IPS-18c (cell line): ENCODE measurements at regions not wholly inside any gene's neighbourhood (a gene's known extent, or its start where the extent isn't known, plus 50 kb on each side); places are given as distances from the start of the nearest gene placed in this dataset.

ENCODE experiments used
- H3K4me3 ChIP-seq: 2 replicates; pipeline ENCODE4 v1.7.0; 2013; ENCODE audit warnings: low read depth, mild to moderate bottlenecking, low read length, moderate library complexity; ENCODE audit not compliant: insufficient read depth
- H3K9me3 ChIP-seq: one replicate; pipeline ENCODE4 v1.6.1; 2013; ENCODE audit warnings: mild to moderate bottlenecking, low read length, moderate library complexity; ENCODE audit not compliant: control insufficient read depth, insufficient read depth

GRCh38 chr16:55118701-55119260, 188.1 kb downstream of the IRX5 start:
- Histone ChIP-seq H3K9me3 (no peaks in the 10 kb centered on the region), H3K4me3 (no peak overlapping the region)

- Histone ChIP-seq H3K9me3 (no peaks in the 10 kb centered on the region), H3K4me3 (no peak overlapping the region)
Observed at GRCh38 chr16:55120408-55120807, 189.7 kb downstream of the IRX5 start.

GRCh38 chr16:55120826-55121225, 190.2 kb downstream of the IRX5 start:
- Histone ChIP-seq H3K4me3 (no peak overlapping the region), H3K9me3 (no peaks in the 10 kb centered on the region)

- Histone ChIP-seq H3K4me3 (no peak overlapping the region), H3K9me3 (no peaks in the 10 kb centered on the region)
Observed at GRCh38 chr16:55123652-55124051, 193.0 kb downstream of the IRX5 start.

- no peak overlapping the region for H3K4me3 ChIP-seq
- no peaks in the 10 kb centered on the region for H3K9me3 ChIP-seq
Observed at GRCh38 chr16:55125818-55126385, 195.2 kb downstream of the IRX5 start.

- H3K4me3 ChIP-seq: no peak overlapping the region
- H3K9me3 ChIP-seq: no peaks in the 10 kb centered on the region
Observed at GRCh38 chr16:55126456-55126855, 195.8 kb downstream of the IRX5 start.

GRCh38 chr16:55130456-55130855, 193.5 kb upstream of the IRX6 start:
- no peaks in the 10 kb centered on the region for H3K9me3 ChIP-seq
- no peak overlapping the region for H3K4me3 ChIP-seq

- Histone ChIP-seq H3K4me3 (no peak overlapping the region), H3K9me3 (no peaks in the 10 kb centered on the region)
Observed at GRCh38 chr16:55130911-55131310, 193.1 kb upstream of the IRX6 start.

- Histone ChIP-seq H3K4me3 (no peak overlapping the region), H3K9me3 (no peaks in the 10 kb centered on the region)
Observed at GRCh38 chr16:55133654-55134053, 190.3 kb upstream of the IRX6 start.

GRCh38 chr16:55136356-55137150, 187.4 kb upstream of the IRX6 start:
- H3K9me3 ChIP-seq: no peaks in the 10 kb centered on the region
- no peak overlapping the region for H3K4me3 ChIP-seq

GRCh38 chr16:55138298-55138697, 185.7 kb upstream of the IRX6 start:
- H3K4me3 ChIP-seq: no peak overlapping the region
- no peaks in the 10 kb centered on the region for H3K9me3 ChIP-seq

- Histone ChIP-seq H3K4me3 (no peak overlapping the region; the same call in 1 of the 2 replicates), H3K9me3 (no peaks in the 10 kb centered on the region)
Observed at GRCh38 chr16:55142405-55142804, 181.6 kb upstream of the IRX6 start.

- Histone ChIP-seq H3K9me3 (no peaks in the 10 kb centered on the region), H3K4me3 (no peak overlapping the region)
Observed at GRCh38 chr16:55144651-55145050, 179.4 kb upstream of the IRX6 start.

GRCh38 chr16:55145771-55146603, 178.0 kb upstream of the IRX6 start:
- Histone ChIP-seq H3K4me3 (no peak overlapping the region), H3K9me3 (no peaks in the 10 kb centered on the region)

GRCh38 chr16:55146966-55147365, 177.0 kb upstream of the IRX6 start:
- no peak overlapping the region for H3K4me3 ChIP-seq
- no peaks in the 10 kb centered on the region for H3K9me3 ChIP-seq

GRCh38 chr16:55147396-55147795, 176.6 kb upstream of the IRX6 start:
- Histone ChIP-seq H3K9me3 (no peaks in the 10 kb centered on the region), H3K4me3 (no peak overlapping the region)

- Histone ChIP-seq H3K9me3 (no peaks in the 10 kb centered on the region), H3K4me3 (no peak overlapping the region)
Observed at GRCh38 chr16:55149622-55150021, 174.4 kb upstream of the IRX6 start.
